GM21390 (cell line): ENCODE measurements at regions not wholly inside any gene's neighbourhood (a gene's known extent, or its start where the extent isn't known, plus 50 kb on each side); places are given as distances from the start of the nearest gene placed in this dataset.
A peak's percentile ranks its signal among the peaks of the same experiment; 100 is the strongest.

Source experiments
- ATAC-seq: cut with Tn5 transposase; IDR thresholded peaks from one replicate; pipeline ENCODE4 v1.9.1; 2021; ENCODE audit not compliant: unreplicated experiment

- no peak for ATAC-seq
Observed at GRCh38 chrX:38856670-38857265, 55.5 kb downstream of the MID1IP1 start.

- ATAC-seq, result no peak
Observed at GRCh38 chrX:38857736-38858523, 56.7 kb downstream of the MID1IP1 start.

- no peak for ATAC-seq
Observed at GRCh38 chrX:38859602-38860001, 58.3 kb downstream of the MID1IP1 start.

- no peak for ATAC-seq
Observed at GRCh38 chrX:38860106-38861013, 59.1 kb downstream of the MID1IP1 start.

GRCh38 chrX:38861489-38861888 is 60.2 kb downstream of the MID1IP1 start:
- ATAC-seq, result no peak

- ATAC-seq, result no peak
Observed at GRCh38 chrX:38862100-38862499, 60.8 kb downstream of the MID1IP1 start.

- ATAC-seq, result no peak
Observed at GRCh38 chrX:38864165-38864564, 62.9 kb downstream of the MID1IP1 start.

GRCh38 chrX:38868321-38868720 is 67.1 kb downstream of the MID1IP1 start:
- no peak for ATAC-seq

- no peak for ATAC-seq
Observed at GRCh38 chrX:38868941-38869401, 67.7 kb downstream of the MID1IP1 start.

GRCh38 chrX:38870361-38870895 is 69.2 kb downstream of the MID1IP1 start:
- no peak for ATAC-seq

- no peak for ATAC-seq
Observed at GRCh38 chrX:38871129-38872029, 70.1 kb downstream of the MID1IP1 start.

- ATAC-seq, result no peak
Observed at GRCh38 chrX:38877366-38877765, 76.1 kb downstream of the MID1IP1 start.

- no peak for ATAC-seq
Observed at GRCh38 chrX:38878641-38879340, 77.5 kb downstream of the MID1IP1 start.

GRCh38 chrX:38879631-38880220 is 78.5 kb downstream of the MID1IP1 start:
- peak; percentile 68 for ATAC-seq

- no peak for ATAC-seq
Observed at GRCh38 chrX:38880296-38880854, 79.1 kb downstream of the MID1IP1 start.

GRCh38 chrX:38881066-38881465 is 79.8 kb downstream of the MID1IP1 start:
- ATAC-seq, result no peak

GRCh38 chrX:38881727-38882126 is 80.5 kb downstream of the MID1IP1 start:
- ATAC-seq, result no peak

- no peak for ATAC-seq
Observed at GRCh38 chrX:38882894-38883626, 81.8 kb downstream of the MID1IP1 start.
